Prostate gland (tissue), 2 donors: ENCODE measurements at regions not wholly inside any gene's neighbourhood (a gene's known extent, or its start where the extent isn't known, plus 50 kb on each side); places are given as distances from the start of the nearest gene placed in this dataset.

ENCODE experiments used
- DNase-seq: peaks from one replicate; pipeline ENCODE4 v3.0.0-alpha.2; 2019; ENCODE audit warnings: low spot score
- H3K27ac ChIP-seq, 2 donors: fragments of 200-600 bp; sonication (generic); 2 replicates each; pipeline ENCODE4 v1.5.1; 2017 to 2019
- H3K27me3 ChIP-seq: fragments of 200-600 bp; sonication (generic); replicated peaks from 2 replicates; pipeline ENCODE4 v1.5.1; 2019; ENCODE audit not compliant: insufficient read depth
- H3K36me3 ChIP-seq, 2 donors: fragments of 200-600 bp; sonication (generic); 1 replicate in 1 of 2; 2 replicates in 1 of 2; pipeline versions ENCODE4 v1.5.1 to v1.8.1; 2017 to 2019
- H3K4me1 ChIP-seq: fragments of 200-600 bp; sonication (generic); replicated peaks from 2 replicates; pipeline ENCODE4 v1.5.1; 2019
- H3K4me3 ChIP-seq, 2 donors: fragments of 200-600 bp; sonication (generic); 2 replicates each; pipeline ENCODE4 v1.5.1; 2017 to 2019
- H3K9me3 ChIP-seq: fragments of 200-600 bp; sonication (generic); 2 replicates; pipeline ENCODE4 v1.5.1; 2017
- CTCF ChIP-seq, 4 experiments: fragments of 200-600 bp in 2 of 4; fragments of 450-650 bp in 2 of 4; sonication (generic) in 2 of 4; IDR thresholded peaks; 1 replicate in 3 of 4; 2 replicates in 1 of 4; pipeline ENCODE4 v1.5.1; 2016 to 2019; ENCODE audit warnings: antibody characterized with exemption in 4 of 4, mild to moderate bottlenecking in 2 of 4, moderate library complexity in 2 of 4
- POLR2A ChIP-seq: fragments of 450-650 bp; IDR thresholded peaks from one replicate; pipeline ENCODE4 v1.6.1; 2016; ENCODE audit warnings: antibody characterized with exemption, mild to moderate bottlenecking
- POLR2AphosphoS5 ChIP-seq: sonication (generic); formaldehyde crosslinking; IDR thresholded peaks from one replicate; pipeline ENCODE4 v1.6.1; 2017; ENCODE audit warnings: antibody characterized with exemption
- WGBS: methylation state at CpG from one replicate; pipeline ENCODE4 v1.1.5; 2018; 5-methylcytosine and 5-hydroxymethylcytosine counted together
- intact Hi-C: fragments of 100-400 bp; cut with DNase I; formaldehyde crosslinking; loops from one replicate; pipeline ENCODE4 v1.14.2; 2022

GRCh38 chr4:175376287-175376977 is 435.6 kb downstream of the GPM6A start:
- no peaks in the 10 kb centered on the region for H3K36me3 ChIP-seq
- 88% methylated on average over 8 of the region's 8 CpGs for WGBS
- H3K4me3 ChIP-seq, result no peak overlapping the region
- H3K4me1 ChIP-seq, result no peaks in the 10 kb centered on the region
- H3K9me3 ChIP-seq, result no peaks in the 10 kb centered on the region
- H3K27me3 ChIP-seq, result no peaks in the 10 kb centered on the region
- no peak for DNase-seq
- no peak overlapping the region for H3K27ac ChIP-seq
- TF ChIP-seq POLR2A (no peak), CTCF (IDR thresholded peaks at IDR 0.05) (no peak), POLR2AphosphoS5 (no peak)
- intact Hi-C loops, result no loop called here

GRCh38 chr4:175377203-175377602 is 434.9 kb downstream of the GPM6A start:
- WGBS, result 49% methylated on average over 2 of the region's 2 CpGs
- no peaks in the 10 kb centered on the region for H3K4me1 ChIP-seq

GRCh38 chr4:175378372-175378771 is 433.7 kb downstream of the GPM6A start:
- 69% methylated on average over 4 of the region's 4 CpGs for WGBS
- H3K27me3 ChIP-seq, result no peaks in the 10 kb centered on the region
- intact Hi-C loops, result no loop called here

More at GRCh38 chr4:175377203-175377602, 434.9 kb downstream of the GPM6A start:
- DNase-seq, result no peak
- H3K27me3 ChIP-seq, result no peaks in the 10 kb centered on the region
- intact Hi-C loops, result no loop called here
- H3K9me3 ChIP-seq, result no peaks in the 10 kb centered on the region
- no peaks in the 10 kb centered on the region for H3K36me3 ChIP-seq
- H3K27ac ChIP-seq, result no peak overlapping the region
- no peak overlapping the region for H3K4me3 ChIP-seq
- no peak for TF ChIP-seq POLR2AphosphoS5

GRCh38 chr4:175380841-175381240 is 431.2 kb downstream of the GPM6A start:
- DNase-seq, result no peak
- Histone ChIP-seq H3K27ac (no peak overlapping the region), H3K36me3 (no peaks in the 10 kb centered on the region), H3K4me1 (no peaks in the 10 kb centered on the region), H3K9me3 (no peaks in the 10 kb centered on the region), H3K27me3 (no peaks in the 10 kb centered on the region), H3K4me3 (no peak overlapping the region)
- WGBS, result 50% methylated on average over 6 of the region's 6 CpGs
- intact Hi-C loops, result no loop called here
- TF ChIP-seq POLR2A (no peak), CTCF (IDR thresholded peaks at IDR 0.05) (no peak), POLR2AphosphoS5 (no peak)

More at GRCh38 chr4:175378372-175378771, 433.7 kb downstream of the GPM6A start:
- H3K36me3 ChIP-seq, result no peaks in the 10 kb centered on the region
- H3K4me1 ChIP-seq, result no peaks in the 10 kb centered on the region
- H3K4me3 ChIP-seq, result no peak overlapping the region
- DNase-seq, result no peak
- TF ChIP-seq CTCF (IDR thresholded peaks at IDR 0.05) (no peak), POLR2A (no peak), POLR2AphosphoS5 (no peak)
- no peaks in the 10 kb centered on the region for H3K9me3 ChIP-seq
- no peak overlapping the region for H3K27ac ChIP-seq

- TF ChIP-seq POLR2A (no peak), POLR2AphosphoS5 (no peak), CTCF (IDR thresholded peaks at IDR 0.05) (no peak)
- intact Hi-C loops, result no loop called here
- H3K4me3 ChIP-seq, result no peak overlapping the region
- no peaks in the 10 kb centered on the region for H3K9me3 ChIP-seq
- H3K4me1 ChIP-seq, result no peaks in the 10 kb centered on the region
- no peaks in the 10 kb centered on the region for H3K27me3 ChIP-seq
- DNase-seq, result no peak
- H3K36me3 ChIP-seq, result no peaks in the 10 kb centered on the region
- no peak overlapping the region for H3K27ac ChIP-seq
- WGBS, result 86% methylated on average over 1 of the region's 1 CpG
Observed at GRCh38 chr4:175385797-175386196, 426.3 kb downstream of the GPM6A start.
